Spinal cord (tissue), 9 donors: ENCODE measurements at regions not wholly inside any gene's neighbourhood (a gene's known extent, or its start where the extent isn't known, plus 50 kb on each side); places are given as distances from the start of the nearest gene placed in this dataset.

Source experiments
- DNase-seq, 6 donors: peaks; one replicate each; pipeline versions ENCODE4 v3.0.0 to v3.0.0-alpha.2; 2013 to 2015; ENCODE audit warnings: low spot score in 6 of 6, low read depth in 4 of 6
- H3K27ac ChIP-seq: one replicate; pipeline ENCODE4 v1.5.1; 2013; ENCODE audit warnings: low read depth, low read length, control low read depth
- H3K27me3 ChIP-seq: one replicate; pipeline ENCODE4 v1.6.1; 2013; ENCODE audit warnings: low read length; ENCODE audit not compliant: control insufficient read depth, insufficient read depth
- H3K36me3 ChIP-seq: one replicate; pipeline ENCODE4 v1.6.1; 2013; ENCODE audit warnings: low read length; ENCODE audit not compliant: control insufficient read depth, insufficient read depth
- H3K4me1 ChIP-seq: one replicate; pipeline ENCODE4 v1.6.1; 2013; ENCODE audit warnings: low read length; ENCODE audit not compliant: control insufficient read depth, insufficient read depth
- H3K4me3 ChIP-seq: one replicate; pipeline ENCODE4 v1.5.1; 2013; ENCODE audit warnings: low read depth, low read length, control low read depth
- H3K9me3 ChIP-seq: one replicate; pipeline ENCODE4 v1.6.1; 2013; ENCODE audit warnings: low read length; ENCODE audit not compliant: control insufficient read depth, insufficient read depth
- WGBS: methylation state at CpG from one replicate; pipeline ENCODE4 v1.1.5; 2013; ENCODE audit warnings: missing lambda C conversion rate; ENCODE audit not compliant: insufficient coverage; 5-methylcytosine and 5-hydroxymethylcytosine counted together
- donor health status: healthy.

GRCh38 chr11:130709531-130709930 is 206.7 kb downstream of the SNX19 start:
- no peak for DNase-seq
- H3K4me3 ChIP-seq: no peak overlapping the region
- H3K36me3 ChIP-seq: no peaks in the 10 kb centered on the region
- no peaks in the 10 kb centered on the region for H3K27me3 ChIP-seq
- H3K9me3 ChIP-seq: no peaks in the 10 kb centered on the region
- no peak overlapping the region for H3K27ac ChIP-seq
- WGBS: 91% methylated on average over 4 of the region's 5 CpGs
- no peaks in the 10 kb centered on the region for H3K4me1 ChIP-seq

GRCh38 chr11:130710021-130710420 is 206.3 kb downstream of the SNX19 start:
- Histone ChIP-seq H3K36me3 (no peaks in the 10 kb centered on the region), H3K27me3 (no peaks in the 10 kb centered on the region), H3K4me3 (no peak overlapping the region), H3K27ac (no peak overlapping the region), H3K4me1 (no peaks in the 10 kb centered on the region), H3K9me3 (no peaks in the 10 kb centered on the region)
- 88% methylated on average over 5 of the region's 5 CpGs for WGBS
- no peak for DNase-seq

- no peak overlapping the region for H3K4me3 ChIP-seq
- DNase-seq: peak in 2 of 6 donors; percentile 12 to 78
- H3K27ac ChIP-seq: peak overlapping the region; percentile 43
- no peaks in the 10 kb centered on the region for H3K9me3 ChIP-seq
- H3K36me3 ChIP-seq: no peaks in the 10 kb centered on the region
- no peaks in the 10 kb centered on the region for H3K27me3 ChIP-seq
- WGBS: 83% methylated on average over 10 of the region's 13 CpGs
- no peaks in the 10 kb centered on the region for H3K4me1 ChIP-seq
Observed at GRCh38 chr11:130710497-130711012, 205.7 kb downstream of the SNX19 start.

GRCh38 chr11:130711193-130711592 is 205.1 kb downstream of the SNX19 start:
- peak overlapping the region; percentile 43 for H3K27ac ChIP-seq
- 76% methylated on average over 6 of the region's 6 CpGs for WGBS
- H3K4me1 ChIP-seq: no peaks in the 10 kb centered on the region
- DNase-seq: no peak
- H3K9me3 ChIP-seq: no peaks in the 10 kb centered on the region
- no peak overlapping the region for H3K4me3 ChIP-seq
- H3K36me3 ChIP-seq: no peaks in the 10 kb centered on the region
- no peaks in the 10 kb centered on the region for H3K27me3 ChIP-seq

GRCh38 chr11:130712480-130712879 is 203.8 kb downstream of the SNX19 start:
- H3K9me3 ChIP-seq: no peaks in the 10 kb centered on the region
- H3K27me3 ChIP-seq: no peaks in the 10 kb centered on the region
- DNase-seq: no peak
- H3K4me1 ChIP-seq: no peaks in the 10 kb centered on the region
- H3K4me3 ChIP-seq: no peak overlapping the region
- H3K27ac ChIP-seq: no peak overlapping the region
- H3K36me3 ChIP-seq: no peaks in the 10 kb centered on the region

- Histone ChIP-seq H3K27me3 (no peaks in the 10 kb centered on the region), H3K27ac (no peak overlapping the region), H3K4me1 (peaks cover 7% of the 10 kb centered on the region), H3K36me3 (no peaks in the 10 kb centered on the region), H3K9me3 (no peaks in the 10 kb centered on the region), H3K4me3 (no peak overlapping the region)
- 89% methylated on average over 2 of the region's 4 CpGs for WGBS
- no peak for DNase-seq
Observed at GRCh38 chr11:130715085-130715876, 201.0 kb downstream of the SNX19 start.

GRCh38 chr11:130715877-130716220 is 200.4 kb downstream of the SNX19 start:
- DNase-seq: no peak
- H3K27ac ChIP-seq: no peak overlapping the region

GRCh38 chr11:130718120-130718519 is 198.2 kb downstream of the SNX19 start:
- Histone ChIP-seq H3K27me3 (no peaks in the 10 kb centered on the region), H3K27ac (no peak overlapping the region), H3K4me1 (peaks cover 14% of the 10 kb centered on the region), H3K9me3 (no peaks in the 10 kb centered on the region), H3K36me3 (no peaks in the 10 kb centered on the region), H3K4me3 (no peak overlapping the region)
- no peak for DNase-seq
- 88% methylated on average over 4 of the region's 6 CpGs for WGBS

More at GRCh38 chr11:130715877-130716220, 200.4 kb downstream of the SNX19 start:
- H3K27me3 ChIP-seq: no peaks in the 10 kb centered on the region
- H3K4me1 ChIP-seq: peaks cover 12% of the 10 kb centered on the region
- H3K36me3 ChIP-seq: no peaks in the 10 kb centered on the region
- WGBS: no CpG with 5 or more reads among the region's 1 CpG
- no peaks in the 10 kb centered on the region for H3K9me3 ChIP-seq
- H3K4me3 ChIP-seq: no peak overlapping the region

- peaks cover 14% of the 10 kb centered on the region for H3K4me1 ChIP-seq
- peak in 2 of 6 donors; percentile 31 to 50 for DNase-seq
- 43% methylated on average over 8 of the region's 14 CpGs for WGBS
- H3K27ac ChIP-seq: peak overlapping the region; percentile 44
- H3K9me3 ChIP-seq: no peaks in the 10 kb centered on the region
- no peak overlapping the region for H3K4me3 ChIP-seq
- no peaks in the 10 kb centered on the region for H3K27me3 ChIP-seq
- H3K36me3 ChIP-seq: no peaks in the 10 kb centered on the region
Observed at GRCh38 chr11:130719220-130719915, 196.9 kb downstream of the SNX19 start.
